Fibroblast of lung (primary cell): ENCODE measurements at regions not wholly inside any gene's neighbourhood (a gene's known extent, or its start where the extent isn't known, plus 50 kb on each side); places are given as distances from the start of the nearest gene placed in this dataset.

Source experiments
- CTCF ChIP-seq, 2 donors: IDR thresholded peaks in 1 of 2; conservative IDR thresholded peaks in 1 of 2; 1 replicate in 1 of 2; 2 replicates in 1 of 2; pipeline ENCODE4 v1.5.1; 2011 to 2012; ENCODE audit warnings: low read length in 2 of 2, control low read depth in 1 of 2, inconsistent platforms in 1 of 2, low read depth in 1 of 2, mild to moderate bottlenecking in 1 of 2
- EZH2 ChIP-seq: IDR thresholded peaks from 2 replicates; pipeline ENCODE4 v1.5.1; 2012; ENCODE audit warnings: low read length, control low read depth, mild to moderate bottlenecking; ENCODE audit errors: missing control alignments

GRCh38 chr4:38330936-38331335, 333.1 kb upstream of the KLF3 start:
- no peak for TF ChIP-seq EZH2
- TF ChIP-seq CTCF (conservative IDR thresholded peaks at IDR 0.05 in 1 of 2, IDR thresholded peaks at IDR 0.05 in 1 of 2; ENCODE audit: low read depth in 1 of 2, low read length in 2 of 2), result no peak
